ENCODE measurements at regions not wholly inside any gene's neighbourhood (a gene's known extent, or its start where the extent isn't known, plus 50 kb on each side); places are given as distances from the start of the nearest gene placed in this dataset.

DNA sequence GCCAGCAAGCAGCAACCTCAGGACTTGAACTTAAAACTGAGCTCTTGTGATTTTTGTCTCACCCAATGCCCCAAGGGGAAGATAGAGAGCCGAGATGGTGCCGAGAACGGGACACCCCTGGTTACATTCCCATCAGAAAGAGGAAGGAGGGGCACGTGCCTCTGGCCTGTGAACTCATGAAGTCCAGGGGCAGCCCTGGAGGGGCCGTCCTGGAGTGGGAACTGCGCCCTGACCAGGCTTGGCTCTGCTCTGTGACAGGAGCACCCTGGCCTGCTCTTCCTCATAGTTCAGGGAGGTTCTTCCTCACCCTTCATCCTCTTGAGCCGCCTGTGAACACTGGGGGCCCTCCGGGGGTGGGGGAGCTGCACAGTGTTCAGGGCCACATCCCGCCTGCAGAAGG lies 130.3 kb upstream of the FOXF1 start:
- no peaks in the 10 kb centered on the region for H4K20me1 ChIP-seq (ENCODE audit: insufficient read depth, low read length)
- no peak for DNase-seq
- no peak for TF ChIP-seq EZH2 (optimal IDR thresholded peaks at IDR 0.05; ENCODE audit: low read depth, low read length)
- no peak for TF ChIP-seq EZH2phosphoT487 (IDR thresholded peaks at IDR 0.05; ENCODE audit: low read length)
- no peak overlapping the region for H2AFZ ChIP-seq (ENCODE audit: low read length)
- no peak overlapping the region for H3K27ac ChIP-seq (ENCODE audit: low read length)
- H3K9me3 ChIP-seq (replicated peaks; ENCODE audit: insufficient read depth, low read length), result no peaks in the 10 kb centered on the region
- no peak overlapping the region for H3K4me2 ChIP-seq (ENCODE audit: low read depth, low read length)
- H3K9ac ChIP-seq (ENCODE audit: low read length), result no peak overlapping the region
- H3K9me2 ChIP-seq (replicated peaks; ENCODE audit: insufficient read depth, low read length), result no peaks in the 10 kb centered on the region
- H3F3A ChIP-seq (ENCODE audit: insufficient read depth, low read length), result no peaks in the 10 kb centered on the region
- no peak overlapping the region for H3K4me3 ChIP-seq (ENCODE audit: low read length)
- H3K36me3 ChIP-seq (replicated peaks; ENCODE audit: insufficient read depth, low read length), result no peaks in the 10 kb centered on the region
- H3K27me3 ChIP-seq (replicated peaks; ENCODE audit: insufficient read depth, low read length), result peaks cover 60% of the 10 kb centered on the region
- H3K4me1 ChIP-seq (ENCODE audit: low read length), result no peaks in the 10 kb centered on the region
- H3K79me2 ChIP-seq (ENCODE audit: low read length), result no peaks in the 10 kb centered on the region

DNA sequence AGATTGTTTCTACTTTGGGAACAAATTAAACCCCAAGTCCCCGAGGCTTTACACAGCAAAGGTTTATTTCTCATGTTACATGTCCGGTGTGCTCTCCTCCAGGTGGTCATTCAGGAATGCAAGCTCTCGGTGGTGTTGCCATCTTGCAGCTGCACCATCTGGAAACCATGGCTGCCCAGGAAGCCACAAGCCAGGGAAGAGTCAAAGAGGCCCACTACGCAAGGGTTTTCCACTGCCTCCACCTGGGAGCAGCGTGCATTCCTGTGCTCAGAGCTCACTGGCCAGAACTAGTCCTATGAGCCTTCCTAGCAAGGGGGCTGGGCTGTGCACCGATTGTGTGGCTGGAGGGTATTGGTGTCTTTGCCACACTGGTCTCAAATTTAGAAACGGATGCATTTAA lies 128.8 kb upstream of the FOXF1 start:
- Histone ChIP-seq H2AFZ (ENCODE audit: low read length) (no peak overlapping the region), H3K9me2 (replicated peaks; ENCODE audit: insufficient read depth, low read length) (no peaks in the 10 kb centered on the region), H4K20me1 (ENCODE audit: insufficient read depth, low read length) (no peaks in the 10 kb centered on the region), H3K4me1 (ENCODE audit: low read length) (no peaks in the 10 kb centered on the region), H3K9me3 (replicated peaks; ENCODE audit: insufficient read depth, low read length) (no peaks in the 10 kb centered on the region), H3K79me2 (ENCODE audit: low read length) (no peaks in the 10 kb centered on the region), H3K9ac (ENCODE audit: low read length) (no peak overlapping the region), H3F3A (ENCODE audit: insufficient read depth, low read length) (no peaks in the 10 kb centered on the region), H3K27me3 (replicated peaks; ENCODE audit: insufficient read depth, low read length) (peaks cover 51% of the 10 kb centered on the region), H3K4me3 (ENCODE audit: low read length) (no peak overlapping the region), H3K4me2 (ENCODE audit: low read depth, low read length) (no peak overlapping the region), H3K36me3 (replicated peaks; ENCODE audit: insufficient read depth, low read length) (no peaks in the 10 kb centered on the region), H3K27ac (ENCODE audit: low read length) (no peak overlapping the region)
- TF ChIP-seq EZH2 (optimal IDR thresholded peaks at IDR 0.05; ENCODE audit: low read depth, low read length) (no peak), EZH2phosphoT487 (IDR thresholded peaks at IDR 0.05; ENCODE audit: low read length) (no peak)
- DNase-seq, result no peak

DNA sequence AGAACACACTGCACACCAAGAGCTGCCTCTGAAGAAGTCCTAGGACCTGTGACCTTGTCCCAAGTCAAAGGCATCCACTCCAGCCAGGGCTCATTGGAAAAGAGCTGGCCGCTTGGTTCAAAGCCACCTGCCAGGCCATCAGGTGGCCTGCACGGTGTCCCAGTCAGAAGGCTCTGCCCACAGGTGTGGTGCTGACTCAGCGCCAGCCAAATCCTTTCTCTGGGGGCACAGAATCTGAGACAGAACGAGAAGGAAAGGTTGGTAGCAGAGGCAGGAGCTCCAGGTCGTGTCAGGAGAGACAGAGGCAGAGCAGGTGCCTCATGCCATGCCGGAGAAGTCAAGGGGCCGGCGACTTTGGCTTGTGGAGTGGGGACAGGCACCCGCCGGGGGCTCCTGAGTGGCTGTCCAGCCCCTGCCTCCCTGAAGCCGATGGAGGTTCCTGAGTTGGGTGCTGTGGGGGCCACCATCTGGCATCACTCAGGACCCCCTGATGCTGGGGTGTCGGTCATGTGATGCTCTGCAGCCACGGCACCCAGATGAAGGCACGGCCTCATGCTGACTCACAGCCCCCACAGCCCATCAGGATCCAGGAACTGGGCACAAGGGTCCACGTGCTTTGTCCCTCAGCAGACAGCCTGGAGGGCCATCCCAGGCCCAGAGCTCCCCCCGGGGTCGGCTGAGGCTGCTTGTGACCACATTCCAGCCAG lies 128.1 kb upstream of the FOXF1 start:
- peaks cover 45% of the 10 kb centered on the region for H3K27me3 ChIP-seq (replicated peaks; ENCODE audit: insufficient read depth, low read length)
- H3K9me3 ChIP-seq (replicated peaks; ENCODE audit: insufficient read depth, low read length), result no peaks in the 10 kb centered on the region
- H3K4me2 ChIP-seq (ENCODE audit: low read depth, low read length), result no peak overlapping the region
- no peaks in the 10 kb centered on the region for H3K9me2 ChIP-seq (replicated peaks; ENCODE audit: insufficient read depth, low read length)
- no peak overlapping the region for H3K27ac ChIP-seq (ENCODE audit: low read length)
- no peak overlapping the region for H3K9ac ChIP-seq (ENCODE audit: low read length)
- no peaks in the 10 kb centered on the region for H4K20me1 ChIP-seq (ENCODE audit: insufficient read depth, low read length)
- H3K36me3 ChIP-seq (replicated peaks; ENCODE audit: insufficient read depth, low read length), result no peaks in the 10 kb centered on the region
- no peaks in the 10 kb centered on the region for H3K79me2 ChIP-seq (ENCODE audit: low read length)
- H3K4me1 ChIP-seq (ENCODE audit: low read length), result no peaks in the 10 kb centered on the region
- no peak overlapping the region for H2AFZ ChIP-seq (ENCODE audit: low read length)
- no peaks in the 10 kb centered on the region for H3F3A ChIP-seq (ENCODE audit: insufficient read depth, low read length)
- TF ChIP-seq, protein P1, sequence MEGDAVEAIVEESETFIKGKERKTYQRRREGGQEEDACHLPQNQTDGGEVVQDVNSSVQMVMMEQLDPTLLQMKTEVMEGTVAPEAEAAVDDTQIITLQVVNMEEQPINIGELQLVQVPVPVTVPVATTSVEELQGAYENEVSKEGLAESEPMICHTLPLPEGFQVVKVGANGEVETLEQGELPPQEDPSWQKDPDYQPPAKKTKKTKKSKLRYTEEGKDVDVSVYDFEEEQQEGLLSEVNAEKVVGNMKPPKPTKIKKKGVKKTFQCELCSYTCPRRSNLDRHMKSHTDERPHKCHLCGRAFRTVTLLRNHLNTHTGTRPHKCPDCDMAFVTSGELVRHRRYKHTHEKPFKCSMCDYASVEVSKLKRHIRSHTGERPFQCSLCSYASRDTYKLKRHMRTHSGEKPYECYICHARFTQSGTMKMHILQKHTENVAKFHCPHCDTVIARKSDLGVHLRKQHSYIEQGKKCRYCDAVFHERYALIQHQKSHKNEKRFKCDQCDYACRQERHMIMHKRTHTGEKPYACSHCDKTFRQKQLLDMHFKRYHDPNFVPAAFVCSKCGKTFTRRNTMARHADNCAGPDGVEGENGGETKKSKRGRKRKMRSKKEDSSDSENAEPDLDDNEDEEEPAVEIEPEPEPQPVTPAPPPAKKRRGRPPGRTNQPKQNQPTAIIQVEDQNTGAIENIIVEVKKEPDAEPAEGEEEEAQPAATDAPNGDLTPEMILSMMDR (IDR thresholded peaks at IDR 0.05; ENCODE audit: low read length), result no peak
- DNase-seq, result no peak
- H3K4me3 ChIP-seq (ENCODE audit: low read length), result no peak overlapping the region

DNA sequence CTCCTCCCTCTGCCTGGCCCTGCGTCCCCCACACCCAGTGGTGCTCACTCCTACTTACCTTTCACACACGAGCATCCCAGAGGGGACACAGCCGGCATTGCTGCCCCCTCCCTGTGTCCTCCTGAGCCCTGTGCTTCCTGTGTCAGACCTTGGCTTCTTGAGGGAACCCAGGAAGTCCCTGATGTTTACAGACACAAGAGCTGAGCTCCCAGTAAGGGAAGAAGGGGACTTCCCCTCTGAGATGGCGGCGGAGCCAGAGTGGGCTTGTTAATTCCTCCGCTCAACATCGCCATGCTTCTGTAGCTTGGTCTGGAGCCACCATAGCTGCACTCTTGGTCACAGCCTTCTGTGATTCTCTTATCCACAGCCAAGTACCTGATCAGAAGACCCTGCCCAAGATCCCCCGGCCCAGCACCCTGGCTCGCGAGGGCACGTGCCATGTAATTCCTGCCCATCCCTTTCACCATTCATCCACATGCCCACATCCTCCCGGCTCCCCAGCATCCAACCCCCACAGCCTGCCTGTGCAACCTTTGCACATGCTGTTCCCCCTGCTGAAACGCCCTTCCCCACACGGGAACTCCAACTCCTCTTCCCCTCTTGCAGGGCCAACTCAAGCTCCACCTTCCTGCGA lies 127.4 kb upstream of the FOXF1 start:
- no peaks in the 10 kb centered on the region for H3K9me3 ChIP-seq (replicated peaks; ENCODE audit: insufficient read depth, low read length)
- no peak for DNase-seq
- no peak overlapping the region for H2AFZ ChIP-seq (ENCODE audit: low read length)
- no peak overlapping the region for H3K9ac ChIP-seq (ENCODE audit: low read length)
- no peaks in the 10 kb centered on the region for H3F3A ChIP-seq (ENCODE audit: insufficient read depth, low read length)
- H3K27me3 ChIP-seq (replicated peaks; ENCODE audit: insufficient read depth, low read length), result peaks cover 44% of the 10 kb centered on the region
- no peaks in the 10 kb centered on the region for H3K9me2 ChIP-seq (replicated peaks; ENCODE audit: insufficient read depth, low read length)
- TF ChIP-seq EZH2 (optimal IDR thresholded peaks at IDR 0.05; ENCODE audit: low read depth, low read length) (no peak), EZH2phosphoT487 (IDR thresholded peaks at IDR 0.05; ENCODE audit: low read length) (no peak)
- TF ChIP-seq, protein P1 (IDR thresholded peaks at IDR 0.05; ENCODE audit: low read length), result no peak
- H3K4me2 ChIP-seq (ENCODE audit: low read depth, low read length), result no peak overlapping the region
- H3K4me3 ChIP-seq (ENCODE audit: low read length), result no peak overlapping the region
- H3K36me3 ChIP-seq (replicated peaks; ENCODE audit: insufficient read depth, low read length), result no peaks in the 10 kb centered on the region
- no peaks in the 10 kb centered on the region for H3K79me2 ChIP-seq (ENCODE audit: low read length)
- no peaks in the 10 kb centered on the region for H3K4me1 ChIP-seq (ENCODE audit: low read length)
- no peak overlapping the region for H3K27ac ChIP-seq (ENCODE audit: low read length)
- H4K20me1 ChIP-seq (ENCODE audit: insufficient read depth, low read length), result no peaks in the 10 kb centered on the region
